A549 (cell line): ENCODE measurements at regions not wholly inside any gene's neighbourhood (a gene's known extent, or its start where the extent isn't known, plus 50 kb on each side); places are given as distances from the start of the nearest gene placed in this dataset.

Source experiments
- KDM1A ChIP-seq: fragments of 200-600 bp; sonication (generic); IDR thresholded peaks from 2 replicates; pipeline ENCODE4 v1.6.1; 2016; ENCODE audit warnings: low read depth, mild to moderate bottlenecking
- MYC ChIP-seq: IDR thresholded peaks from 2 replicates; pipeline ENCODE4 v1.6.1; 2012; ENCODE audit warnings: mild to moderate bottlenecking, inconsistent platforms, low read length, improper control_type of control experiment, borderline replicate concordance
- POLR2A ChIP-seq: IDR thresholded peaks from 2 replicates; pipeline ENCODE4 v1.6.1; 2012; ENCODE audit warnings: mild to moderate bottlenecking, low read length
- TF ChIP-seq, protein P1 (sequence below): fragments of >200 bp; sonication (Bioruptor Twin); formaldehyde crosslinking; IDR thresholded peaks from 3 replicates; pipeline ENCODE4 v1.5.1; 2016

GRCh38 chr13:74449811-74450524 lies 315.8 kb upstream of the KLF12 start:
- TF ChIP-seq, protein P1, sequence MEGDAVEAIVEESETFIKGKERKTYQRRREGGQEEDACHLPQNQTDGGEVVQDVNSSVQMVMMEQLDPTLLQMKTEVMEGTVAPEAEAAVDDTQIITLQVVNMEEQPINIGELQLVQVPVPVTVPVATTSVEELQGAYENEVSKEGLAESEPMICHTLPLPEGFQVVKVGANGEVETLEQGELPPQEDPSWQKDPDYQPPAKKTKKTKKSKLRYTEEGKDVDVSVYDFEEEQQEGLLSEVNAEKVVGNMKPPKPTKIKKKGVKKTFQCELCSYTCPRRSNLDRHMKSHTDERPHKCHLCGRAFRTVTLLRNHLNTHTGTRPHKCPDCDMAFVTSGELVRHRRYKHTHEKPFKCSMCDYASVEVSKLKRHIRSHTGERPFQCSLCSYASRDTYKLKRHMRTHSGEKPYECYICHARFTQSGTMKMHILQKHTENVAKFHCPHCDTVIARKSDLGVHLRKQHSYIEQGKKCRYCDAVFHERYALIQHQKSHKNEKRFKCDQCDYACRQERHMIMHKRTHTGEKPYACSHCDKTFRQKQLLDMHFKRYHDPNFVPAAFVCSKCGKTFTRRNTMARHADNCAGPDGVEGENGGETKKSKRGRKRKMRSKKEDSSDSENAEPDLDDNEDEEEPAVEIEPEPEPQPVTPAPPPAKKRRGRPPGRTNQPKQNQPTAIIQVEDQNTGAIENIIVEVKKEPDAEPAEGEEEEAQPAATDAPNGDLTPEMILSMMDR: no peak
- no peak for TF ChIP-seq MYC
- no peak for TF ChIP-seq KDM1A
- no peak for TF ChIP-seq POLR2A
